Keratinocyte (primary cell): ENCODE measurements at regions not wholly inside any gene's neighbourhood (a gene's known extent, or its start where the extent isn't known, plus 50 kb on each side); places are given as distances from the start of the nearest gene placed in this dataset.

Source experiments
- DNase-seq: peaks from one replicate; pipeline ENCODE4 v3.0.0-alpha.2; 2011; ENCODE audit warnings: low read depth, missing footprints, low spot score
- FAIRE-seq: peaks from 2 replicates; lab custom pipeline; 2011; peaks lifted over from hg19 to GRCh38; lab: Jason Lieb, UNC
- H2AFZ ChIP-seq: 2 replicates; pipeline ENCODE4 v1.6.0; 2012; ENCODE audit warnings: low read length, control low read depth, inconsistent platforms; ENCODE audit not compliant: control insufficient read depth
- H3K27ac ChIP-seq: 2 replicates; pipeline ENCODE4 v1.5.1; 2011; ENCODE audit warnings: low read length; ENCODE audit not compliant: control insufficient read depth, insufficient read depth
- H3K27me3 ChIP-seq: 3 replicates; pipeline ENCODE4 v1.6.0; 2011; ENCODE audit warnings: low read length; ENCODE audit not compliant: control insufficient read depth, insufficient read depth; ENCODE audit errors: extremely low read depth
- H3K36me3 ChIP-seq, 2 experiments: 2 replicates in 1 of 2; 3 replicates in 1 of 2; pipeline ENCODE4 v1.5.1; 2011; ENCODE audit warnings: low read length in 2 of 2, mild to moderate bottlenecking in 1 of 2; ENCODE audit not compliant: control insufficient read depth in 2 of 2, insufficient read depth in 2 of 2; ENCODE audit errors: extremely low read depth in 1 of 2
- H3K4me1 ChIP-seq: 3 replicates; pipeline ENCODE4 v1.5.1; 2011; ENCODE audit warnings: low read length; ENCODE audit not compliant: control insufficient read depth, insufficient read depth; ENCODE audit errors: extremely low read depth
- H3K4me2 ChIP-seq: 3 replicates; pipeline ENCODE4 v1.6.0; 2011; ENCODE audit warnings: low read depth, low read length; ENCODE audit not compliant: control insufficient read depth, insufficient read depth; ENCODE audit errors: extremely low read depth
- H3K4me3 ChIP-seq, 3 experiments: fragments of 200-600 bp in 1 of 3; sonication (generic) in 1 of 3; 2 replicates in 2 of 3; 3 replicates in 1 of 3; pipeline ENCODE4 v1.5.1; 2011 to 2016; ENCODE audit warnings: low read length in 3 of 3, mild to moderate bottlenecking in 3 of 3, control low read depth in 2 of 3, inconsistent platforms in 1 of 3, low read depth in 1 of 3, mixed read lengths in 1 of 3, mixed run types in 1 of 3, moderate library complexity in 1 of 3; ENCODE audit not compliant: control insufficient read depth in 2 of 3, insufficient read depth in 2 of 3; ENCODE audit errors: extremely low read depth in 1 of 3
- H3K79me2 ChIP-seq: 2 replicates; pipeline ENCODE4 v1.6.0; 2012; ENCODE audit warnings: low read length; ENCODE audit not compliant: control insufficient read depth, insufficient read depth
- H3K9ac ChIP-seq: 3 replicates; pipeline ENCODE4 v1.6.0; 2011; ENCODE audit warnings: low read length; ENCODE audit not compliant: control insufficient read depth, insufficient read depth; ENCODE audit errors: extremely low read depth
- H3K9me1 ChIP-seq: 3 replicates; pipeline ENCODE4 v1.6.0; 2011; ENCODE audit warnings: low read length; ENCODE audit not compliant: control insufficient read depth, insufficient read depth; ENCODE audit errors: extremely low read depth
- H3K9me3 ChIP-seq: 2 replicates; pipeline ENCODE4 v1.5.1; 2012; ENCODE audit warnings: low read depth, low read length; ENCODE audit not compliant: control insufficient read depth
- H4K20me1 ChIP-seq: 3 replicates; pipeline ENCODE4 v1.6.0; 2011; ENCODE audit warnings: low read length; ENCODE audit not compliant: control insufficient read depth, insufficient read depth; ENCODE audit errors: extremely low read depth
- EZH2 ChIP-seq: IDR thresholded peaks from one replicate; pipeline ENCODE4 v1.6.1; 2012; ENCODE audit warnings: inconsistent platforms, mild to moderate bottlenecking, low read length, moderate library complexity
- dilution Hi-C: fragments of 300-500 bp; cut with MboI; formaldehyde crosslinking; loops from one replicate; pipeline ENCODE4 v1.7.0; 2020; ENCODE audit warnings: low sequenced_read_pairs; ENCODE audit not compliant: extremely low pct_ligation_motif_present
- TF ChIP-seq, protein P1 (sequence below), 3 experiments: IDR thresholded peaks in 1 of 3; conservative IDR thresholded peaks in 1 of 3; optimal IDR thresholded peaks in 1 of 3; 2 replicates in 2 of 3; 3 replicates in 1 of 3; pipeline versions ENCODE3 to v1.5.1; 2011; ENCODE audit warnings: low read length in 3 of 3, mild to moderate bottlenecking in 3 of 3, moderate library complexity in 2 of 3, control low read depth in 1 of 3, inconsistent platforms in 1 of 3; ENCODE audit not compliant: insufficient read depth in 2 of 3; ENCODE audit errors: extremely low read depth in 1 of 3

DNA sequence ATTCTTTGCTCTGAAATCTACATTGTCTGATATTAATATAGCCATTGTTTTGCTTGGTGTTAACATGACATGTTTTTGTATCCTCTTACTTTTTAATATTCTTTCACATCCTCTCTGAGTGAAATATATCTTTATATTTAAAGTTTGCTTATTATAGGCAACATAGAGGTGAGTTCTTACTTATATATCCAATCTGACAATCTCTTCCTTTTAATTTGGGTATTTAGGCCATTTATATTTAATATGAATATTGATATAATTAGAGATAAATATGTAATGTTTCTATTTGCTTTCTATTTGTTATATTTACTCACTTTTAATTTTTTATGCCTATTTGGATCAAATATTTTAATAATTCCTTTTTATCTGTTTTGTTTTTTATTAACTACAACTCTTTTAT lies 554.1 kb upstream of the SALL1 start:
- no peaks in the 10 kb centered on the region for H4K20me1 ChIP-seq
- H3K27ac ChIP-seq: no peak overlapping the region
- no peaks in the 10 kb centered on the region for H3K27me3 ChIP-seq
- no peaks in the 10 kb centered on the region for H3K36me3 ChIP-seq
- H3K9ac ChIP-seq: no peak overlapping the region
- H3K4me3 ChIP-seq: no peak overlapping the region
- FAIRE-seq (no peak), DNase-seq (no peak)
- no peaks in the 10 kb centered on the region for H3K9me1 ChIP-seq
- H2AFZ ChIP-seq: no peak overlapping the region
- dilution Hi-C loops: no loop called here
- peaks cover 5% of the 10 kb centered on the region for H3K4me1 ChIP-seq
- no peaks in the 10 kb centered on the region for H3K79me2 ChIP-seq
- TF ChIP-seq EZH2: no peak
- TF ChIP-seq, protein P1, sequence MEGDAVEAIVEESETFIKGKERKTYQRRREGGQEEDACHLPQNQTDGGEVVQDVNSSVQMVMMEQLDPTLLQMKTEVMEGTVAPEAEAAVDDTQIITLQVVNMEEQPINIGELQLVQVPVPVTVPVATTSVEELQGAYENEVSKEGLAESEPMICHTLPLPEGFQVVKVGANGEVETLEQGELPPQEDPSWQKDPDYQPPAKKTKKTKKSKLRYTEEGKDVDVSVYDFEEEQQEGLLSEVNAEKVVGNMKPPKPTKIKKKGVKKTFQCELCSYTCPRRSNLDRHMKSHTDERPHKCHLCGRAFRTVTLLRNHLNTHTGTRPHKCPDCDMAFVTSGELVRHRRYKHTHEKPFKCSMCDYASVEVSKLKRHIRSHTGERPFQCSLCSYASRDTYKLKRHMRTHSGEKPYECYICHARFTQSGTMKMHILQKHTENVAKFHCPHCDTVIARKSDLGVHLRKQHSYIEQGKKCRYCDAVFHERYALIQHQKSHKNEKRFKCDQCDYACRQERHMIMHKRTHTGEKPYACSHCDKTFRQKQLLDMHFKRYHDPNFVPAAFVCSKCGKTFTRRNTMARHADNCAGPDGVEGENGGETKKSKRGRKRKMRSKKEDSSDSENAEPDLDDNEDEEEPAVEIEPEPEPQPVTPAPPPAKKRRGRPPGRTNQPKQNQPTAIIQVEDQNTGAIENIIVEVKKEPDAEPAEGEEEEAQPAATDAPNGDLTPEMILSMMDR (optimal IDR thresholded peaks at IDR 0.05 in 1 of 3, IDR thresholded peaks at IDR 0.05 in 1 of 3, conservative IDR thresholded peaks at IDR 0.05 in 1 of 3; ENCODE audit: extremely low read depth in 1 of 3, insufficient read depth in 2 of 3, low read length in 3 of 3): no peak
- no peaks in the 10 kb centered on the region for H3K9me3 ChIP-seq
- H3K4me2 ChIP-seq: no peak overlapping the region

DNA sequence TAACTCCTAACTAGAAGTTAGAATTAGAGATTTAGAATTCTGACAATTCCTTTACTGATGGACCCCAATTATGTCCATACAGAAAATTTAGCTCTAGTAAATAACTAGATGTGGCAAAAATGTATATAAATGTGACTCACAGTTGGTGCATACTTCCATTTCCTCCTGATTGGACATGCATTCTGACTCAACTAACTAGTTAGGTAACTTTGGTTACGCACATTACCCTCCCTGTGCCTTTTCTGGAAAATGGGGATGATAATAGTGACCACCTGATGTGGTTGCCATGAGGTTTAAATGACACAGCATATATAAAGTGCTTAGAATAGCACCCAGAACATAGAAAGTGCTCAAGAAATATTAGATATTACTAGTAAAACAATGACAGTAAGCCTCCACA lies 550.0 kb upstream of the SALL1 start:
- FAIRE-seq (peak; percentile 57), DNase-seq (no peak)
- dilution Hi-C loops: no loop called here
- TF ChIP-seq, protein P1 (optimal IDR thresholded peaks at IDR 0.05 in 1 of 3, IDR thresholded peaks at IDR 0.05 in 1 of 3, conservative IDR thresholded peaks at IDR 0.05 in 1 of 3; ENCODE audit: extremely low read depth in 1 of 3, insufficient read depth in 2 of 3, low read length in 3 of 3): no peak
- no peak for TF ChIP-seq EZH2
- Histone ChIP-seq H4K20me1 (no peaks in the 10 kb centered on the region), H3K4me2 (no peak overlapping the region), H3K4me3 (no peak overlapping the region), H3K4me1 (peaks cover 5% of the 10 kb centered on the region), H3K9me1 (no peaks in the 10 kb centered on the region), H3K27me3 (no peaks in the 10 kb centered on the region), H3K27ac (no peak overlapping the region), H2AFZ (no peak overlapping the region), H3K79me2 (no peaks in the 10 kb centered on the region), H3K9ac (no peak overlapping the region), H3K9me3 (no peaks in the 10 kb centered on the region), H3K36me3 (no peaks in the 10 kb centered on the region)
